CD4-positive, CD25-positive, alpha-beta regulatory T cell (primary cell): ENCODE measurements at regions not wholly inside any gene's neighbourhood (a gene's known extent, or its start where the extent isn't known, plus 50 kb on each side); places are given as distances from the start of the nearest gene placed in this dataset.

Experiments used
- ATAC-seq, 2 donors: fragments of 150-1000 bp; cut with Tn5 transposase; one replicate each; pipeline ENCODE4 v1.10.0; 2021; ENCODE audit warnings: low read depth in 2 of 2, moderate number of reproducible peaks in 2 of 2, moderate library complexity in 1 of 2
- DNase-seq, 3 donors: peaks; one replicate each; pipeline versions ENCODE4 v3.0.0 to v3.0.0-alpha.2; 2012 to 2022; ENCODE audit warnings: mixed read lengths in 1 of 3
- H3K27ac ChIP-seq: one replicate; pipeline ENCODE4 v1.7.0; 2013; ENCODE audit warnings: mild to moderate bottlenecking, low read length; ENCODE audit not compliant: insufficient read depth, poor library complexity, severe bottlenecking
- H3K27me3 ChIP-seq: one replicate; pipeline ENCODE4 v1.7.0; 2013; ENCODE audit warnings: low read length; ENCODE audit not compliant: control insufficient read depth, insufficient read depth
- H3K36me3 ChIP-seq: one replicate; pipeline ENCODE4 v1.7.0; 2013; ENCODE audit warnings: mild to moderate bottlenecking, low read length, moderate library complexity; ENCODE audit not compliant: control insufficient read depth, insufficient read depth
- H3K4me1 ChIP-seq: 2 replicates; pipeline ENCODE4 v1.7.0; 2013; ENCODE audit warnings: mild to moderate bottlenecking, low read length; ENCODE audit not compliant: insufficient read depth, control insufficient read depth, poor library complexity, severe bottlenecking
- H3K4me3 ChIP-seq: one replicate; pipeline ENCODE4 v1.7.0; 2013; ENCODE audit warnings: low read depth, mild to moderate bottlenecking, low read length, moderate library complexity
- H3K9me3 ChIP-seq, 2 experiments: 1 replicate in 1 of 2; 2 replicates in 1 of 2; pipeline ENCODE4 v1.7.0; 2013; ENCODE audit warnings: low read length in 2 of 2, mild to moderate bottlenecking in 1 of 2, moderate library complexity in 1 of 2; ENCODE audit not compliant: control insufficient read depth in 2 of 2
- H3K27ac Mint-ChIP-seq, 3 donors: one replicate each; pipeline ENCODE4 v1.8.0; 2020 to 2022; ENCODE audit warnings: mild to moderate bottlenecking in 3 of 3, mixed read lengths in 3 of 3, moderate library complexity in 2 of 3
- H3K27me3 Mint-ChIP-seq: one replicate; pipeline ENCODE4 v1.8.0; 2022; ENCODE audit warnings: mild to moderate bottlenecking, mixed read lengths
- H3K36me3 Mint-ChIP-seq: one replicate; pipeline ENCODE4 v1.8.0; 2020; ENCODE audit warnings: mixed read lengths
- H3K4me1 Mint-ChIP-seq, 4 donors: one replicate each; pipeline ENCODE4 v1.8.0; 2020 to 2022; ENCODE audit warnings: mixed read lengths in 4 of 4, mild to moderate bottlenecking in 1 of 4
- H3K4me3 Mint-ChIP-seq, 4 donors: one replicate each; pipeline ENCODE4 v1.8.0; 2020 to 2022; ENCODE audit warnings: mild to moderate bottlenecking in 4 of 4, mixed read lengths in 4 of 4, moderate library complexity in 3 of 4
- H3K9me3 Mint-ChIP-seq, 7 donors: one replicate each; pipeline ENCODE4 v1.8.0; 2020 to 2022; ENCODE audit warnings: mixed read lengths in 7 of 7, mild to moderate bottlenecking in 3 of 7, moderate library complexity in 2 of 7

- DNase-seq (no peak), ATAC-seq (no peak)
- Mint-ChIP-seq H3K9me3 (peaks cover 0 to 1% (median 0%) of the 10 kb centered on the region in 7 donors), H3K27ac (no peak overlapping the region), H3K4me3 (no peak overlapping the region), H3K27me3 (peaks cover 16% of the 10 kb centered on the region), H3K36me3 (no peaks in the 10 kb centered on the region), H3K4me1 (no peaks in the 10 kb centered on the region)
- Histone ChIP-seq H3K36me3 (no peaks in the 10 kb centered on the region), H3K4me1 (no peaks in the 10 kb centered on the region), H3K9me3 (no peaks in the 10 kb centered on the region), H3K27me3 (no peaks in the 10 kb centered on the region), H3K27ac (no peak overlapping the region), H3K4me3 (no peak overlapping the region)
Measured at GRCh38 chr3:194937882-194938321, 252.2 kb downstream of the FAM43A start.

- ATAC-seq (no peak), DNase-seq (no peak)
- H3K4me1 ChIP-seq: no peaks in the 10 kb centered on the region
- no peak overlapping the region for H3K27ac ChIP-seq
- no peaks in the 10 kb centered on the region for H3K36me3 ChIP-seq
- H3K27me3 ChIP-seq: no peaks in the 10 kb centered on the region
- Mint-ChIP-seq H3K9me3 (peaks cover 0 to under 1% (median 0%) of the 10 kb centered on the region in 7 donors), H3K27me3 (peaks cover 13% of the 10 kb centered on the region), H3K4me1 (no peaks in the 10 kb centered on the region), H3K36me3 (no peaks in the 10 kb centered on the region), H3K27ac (no peak overlapping the region), H3K4me3 (no peak overlapping the region)
- no peak overlapping the region for H3K4me3 ChIP-seq
- H3K9me3 ChIP-seq: no peaks in the 10 kb centered on the region
Measured at GRCh38 chr3:194938845-194939531, 253.3 kb downstream of the FAM43A start.

GRCh38 chr3:194939532-194939909 lies 253.8 kb downstream of the FAM43A start:
- H3K36me3 Mint-ChIP-seq: no peaks in the 10 kb centered on the region
- H3K27me3 ChIP-seq: no peaks in the 10 kb centered on the region
- H3K27ac ChIP-seq: no peak overlapping the region
- no peak overlapping the region for H3K4me3 ChIP-seq
- H3K27me3 Mint-ChIP-seq: peaks cover 13% of the 10 kb centered on the region
- ATAC-seq (no peak), DNase-seq (no peak)
- no peak overlapping the region for H3K4me3 Mint-ChIP-seq
- no peak overlapping the region for H3K27ac Mint-ChIP-seq
- H3K4me1 Mint-ChIP-seq: no peaks in the 10 kb centered on the region
- no peaks in the 10 kb centered on the region for H3K9me3 Mint-ChIP-seq
- H3K9me3 ChIP-seq: no peaks in the 10 kb centered on the region
- no peaks in the 10 kb centered on the region for H3K36me3 ChIP-seq
- H3K4me1 ChIP-seq: no peaks in the 10 kb centered on the region

- Mint-ChIP-seq H3K27me3 (peaks cover 13% of the 10 kb centered on the region), H3K4me3 (no peak overlapping the region), H3K27ac (no peak overlapping the region), H3K36me3 (no peaks in the 10 kb centered on the region), H3K9me3 (no peaks in the 10 kb centered on the region), H3K4me1 (no peaks in the 10 kb centered on the region)
- Histone ChIP-seq H3K9me3 (no peaks in the 10 kb centered on the region), H3K27me3 (no peaks in the 10 kb centered on the region), H3K36me3 (no peaks in the 10 kb centered on the region), H3K4me1 (no peaks in the 10 kb centered on the region), H3K27ac (no peak overlapping the region), H3K4me3 (no peak overlapping the region)
- no peak for DNase-seq
- no peak for ATAC-seq
Measured at GRCh38 chr3:194939949-194940770, 254.5 kb downstream of the FAM43A start.

- Histone ChIP-seq H3K36me3 (no peaks in the 10 kb centered on the region), H3K4me1 (no peaks in the 10 kb centered on the region), H3K27ac (no peak overlapping the region), H3K9me3 (no peaks in the 10 kb centered on the region), H3K27me3 (no peaks in the 10 kb centered on the region), H3K4me3 (no peak overlapping the region)
- peaks cover 0 to 1% (median 0%) of the 10 kb centered on the region in 7 donors for H3K9me3 Mint-ChIP-seq
- no peaks in the 10 kb centered on the region for H3K36me3 Mint-ChIP-seq
- DNase-seq: no peak
- no peaks in the 10 kb centered on the region for H3K4me1 Mint-ChIP-seq
- H3K4me3 Mint-ChIP-seq: no peak overlapping the region
- ATAC-seq: no peak
- H3K27me3 Mint-ChIP-seq: peaks cover 13% of the 10 kb centered on the region
- H3K27ac Mint-ChIP-seq: no peak overlapping the region
Measured at GRCh38 chr3:194941360-194941955, 255.8 kb downstream of the FAM43A start.

GRCh38 chr3:194941956-194942511 lies 256.4 kb downstream of the FAM43A start:
- ATAC-seq: no peak
- H3K36me3 Mint-ChIP-seq: no peaks in the 10 kb centered on the region

GRCh38 chr3:194944526-194944925 lies 258.8 kb downstream of the FAM43A start:
- Mint-ChIP-seq H3K4me3 (no peak overlapping the region), H3K36me3 (no peaks in the 10 kb centered on the region), H3K9me3 (peaks cover 0 to 3% (median 0%) of the 10 kb centered on the region in 7 donors), H3K4me1 (no peaks in the 10 kb centered on the region), H3K27ac (no peak overlapping the region), H3K27me3 (peaks cover 13% of the 10 kb centered on the region)
- Histone ChIP-seq H3K4me1 (no peaks in the 10 kb centered on the region), H3K4me3 (no peak overlapping the region), H3K9me3 (no peaks in the 10 kb centered on the region), H3K27me3 (peaks cover 1% of the 10 kb centered on the region), H3K36me3 (no peaks in the 10 kb centered on the region), H3K27ac (no peak overlapping the region)
- ATAC-seq (no peak), DNase-seq (no peak)

More at GRCh38 chr3:194941956-194942511, 256.4 kb downstream of the FAM43A start:
- peaks cover 13% of the 10 kb centered on the region for H3K27me3 Mint-ChIP-seq
- Histone ChIP-seq H3K27ac (no peak overlapping the region), H3K4me1 (no peaks in the 10 kb centered on the region), H3K36me3 (no peaks in the 10 kb centered on the region), H3K9me3 (no peaks in the 10 kb centered on the region), H3K27me3 (no peaks in the 10 kb centered on the region), H3K4me3 (no peak overlapping the region)
- no peak for DNase-seq
- no peaks in the 10 kb centered on the region for H3K4me1 Mint-ChIP-seq
- no peak overlapping the region for H3K27ac Mint-ChIP-seq
- H3K4me3 Mint-ChIP-seq: no peak overlapping the region
- peaks cover 0 to 1% (median 0%) of the 10 kb centered on the region in 7 donors for H3K9me3 Mint-ChIP-seq
